AG09309 (cell line): ENCODE measurements at regions not wholly inside any gene's neighbourhood (a gene's known extent, or its start where the extent isn't known, plus 50 kb on each side); places are given as distances from the start of the nearest gene placed in this dataset.

Experiments used
- DNase-seq: peaks from one replicate; pipeline ENCODE4 v3.0.0-alpha.2; 2010; ENCODE audit warnings: low read depth
- H3K4me3 ChIP-seq: 2 replicates; pipeline ENCODE4 v1.5.1; 2011; ENCODE audit warnings: mild to moderate bottlenecking, low read depth, low read length, moderate library complexity; ENCODE audit not compliant: control insufficient read depth
- TF ChIP-seq, protein P1 (sequence below): IDR thresholded peaks from 2 replicates; pipeline ENCODE4 v1.5.1; 2011; ENCODE audit warnings: mild to moderate bottlenecking, low read depth, low read length, inconsistent platforms; ENCODE audit not compliant: insufficient read depth, control insufficient read depth; ENCODE audit errors: missing control alignments

DNA sequence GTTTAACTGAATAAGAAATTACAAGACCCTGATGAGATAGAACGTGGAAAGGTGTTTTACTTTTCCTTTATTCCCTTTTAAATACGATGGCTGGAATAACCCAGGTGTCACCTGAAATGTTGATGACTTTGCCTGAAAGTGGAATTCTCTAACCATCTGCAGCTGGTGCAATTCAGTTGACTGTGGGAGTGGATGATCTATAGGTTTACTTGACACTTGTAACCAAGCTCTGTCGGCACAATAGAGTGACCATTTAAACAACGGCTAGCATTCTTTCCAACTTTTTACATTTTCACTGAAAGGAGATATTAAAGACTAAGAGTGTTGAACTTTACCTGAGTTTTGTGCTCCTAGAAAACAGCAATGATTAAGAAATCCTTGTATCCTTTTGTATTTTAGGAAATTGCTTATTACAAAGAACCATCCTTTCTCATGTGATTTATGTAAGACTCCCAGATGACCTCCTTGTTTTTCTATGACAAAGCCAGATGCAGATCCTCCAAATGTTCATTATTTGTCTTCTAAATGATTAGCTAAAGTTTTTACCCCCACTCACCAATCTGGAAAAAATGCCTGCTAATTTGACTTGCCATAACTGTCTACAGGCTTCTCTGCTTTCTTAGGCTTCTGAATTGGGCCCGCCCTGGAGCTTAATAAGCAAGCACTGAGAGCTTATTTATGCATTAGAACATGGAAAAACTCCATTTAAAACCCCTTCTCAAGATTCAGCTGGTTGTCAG is 129.5 kb upstream of the LRRC7 start:
- H3K4me3 ChIP-seq, result no peak overlapping the region
- TF ChIP-seq, protein P1, sequence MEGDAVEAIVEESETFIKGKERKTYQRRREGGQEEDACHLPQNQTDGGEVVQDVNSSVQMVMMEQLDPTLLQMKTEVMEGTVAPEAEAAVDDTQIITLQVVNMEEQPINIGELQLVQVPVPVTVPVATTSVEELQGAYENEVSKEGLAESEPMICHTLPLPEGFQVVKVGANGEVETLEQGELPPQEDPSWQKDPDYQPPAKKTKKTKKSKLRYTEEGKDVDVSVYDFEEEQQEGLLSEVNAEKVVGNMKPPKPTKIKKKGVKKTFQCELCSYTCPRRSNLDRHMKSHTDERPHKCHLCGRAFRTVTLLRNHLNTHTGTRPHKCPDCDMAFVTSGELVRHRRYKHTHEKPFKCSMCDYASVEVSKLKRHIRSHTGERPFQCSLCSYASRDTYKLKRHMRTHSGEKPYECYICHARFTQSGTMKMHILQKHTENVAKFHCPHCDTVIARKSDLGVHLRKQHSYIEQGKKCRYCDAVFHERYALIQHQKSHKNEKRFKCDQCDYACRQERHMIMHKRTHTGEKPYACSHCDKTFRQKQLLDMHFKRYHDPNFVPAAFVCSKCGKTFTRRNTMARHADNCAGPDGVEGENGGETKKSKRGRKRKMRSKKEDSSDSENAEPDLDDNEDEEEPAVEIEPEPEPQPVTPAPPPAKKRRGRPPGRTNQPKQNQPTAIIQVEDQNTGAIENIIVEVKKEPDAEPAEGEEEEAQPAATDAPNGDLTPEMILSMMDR, result no peak
- DNase-seq, result no peak

GRCh38 chr1:69441496-69441895 is 126.2 kb upstream of the LRRC7 start:
- TF ChIP-seq, protein P1, result no peak
- no peak for DNase-seq
- no peak overlapping the region for H3K4me3 ChIP-seq

DNA sequence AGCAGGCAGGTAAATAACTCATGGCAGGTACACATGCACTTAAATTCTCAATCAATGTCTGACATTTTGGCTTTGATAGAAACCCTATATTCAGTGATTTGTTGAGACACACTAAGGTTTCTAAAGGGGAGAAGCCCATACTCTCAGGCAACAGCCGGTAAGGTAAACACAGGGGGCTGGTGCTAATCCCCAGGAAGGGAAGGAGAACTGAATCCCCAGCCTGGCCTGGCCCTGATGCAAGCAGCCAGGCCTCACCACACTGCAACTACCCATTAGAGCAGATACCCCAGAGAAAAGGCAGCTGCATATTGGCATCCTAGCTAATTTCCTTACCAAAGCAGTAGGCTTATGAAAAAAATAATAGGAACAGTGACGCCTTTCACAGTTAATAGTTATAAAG is 116.5 kb upstream of the LRRC7 start:
- no peak for DNase-seq
- H3K4me3 ChIP-seq, result no peak overlapping the region
- TF ChIP-seq, protein P1, result no peak

- TF ChIP-seq, protein P1, result no peak
- DNase-seq, result no peak
Measured at GRCh38 chr1:69455718-69456117, 112.0 kb upstream of the LRRC7 start.

DNA sequence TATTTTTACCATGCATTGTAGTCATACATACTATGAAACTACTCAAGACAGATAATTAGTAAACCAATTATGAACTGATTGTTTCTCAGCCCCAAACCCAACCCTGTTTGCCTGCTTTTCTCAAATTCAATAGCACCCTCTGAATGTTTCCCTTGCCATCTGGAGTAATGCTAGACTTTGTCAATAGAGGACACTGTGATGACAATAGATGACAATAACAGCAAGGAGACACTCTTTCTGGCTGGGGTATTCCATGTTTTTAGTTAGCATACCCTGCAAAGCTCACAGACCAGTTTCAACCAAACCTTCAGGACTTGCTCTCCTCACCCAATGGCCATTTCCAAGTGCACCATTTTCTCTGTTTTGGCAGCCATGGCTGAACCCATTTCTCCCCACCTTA is 108.5 kb upstream of the LRRC7 start:
- no peak for DNase-seq
- TF ChIP-seq, protein P1, result no peak
- H3K4me3 ChIP-seq, result no peak overlapping the region

More at GRCh38 chr1:69455718-69456117, 112.0 kb upstream of the LRRC7 start:
- no peak overlapping the region for H3K4me3 ChIP-seq

GRCh38 chr1:69475021-69475420 is 92.7 kb upstream of the LRRC7 start:
- TF ChIP-seq, protein P1, result no peak
- DNase-seq, result no peak
- H3K4me3 ChIP-seq, result no peak overlapping the region
